Colonic mucosa (tissue), 4 donors: ENCODE measurements at regions not wholly inside any gene's neighbourhood (a gene's known extent, or its start where the extent isn't known, plus 50 kb on each side); places are given as distances from the start of the nearest gene placed in this dataset.

ENCODE experiments used
- DNase-seq: peaks from one replicate; pipeline ENCODE4 v3.0.0-alpha.2; 2020
- H3K27ac ChIP-seq: fragments of 200-600 bp; one replicate; pipeline ENCODE4 v1.8.0; 2021
- H3K27me3 ChIP-seq: fragments of 200-600 bp; one replicate; pipeline ENCODE4 v1.8.0; 2021
- H3K36me3 ChIP-seq: fragments of 200-600 bp; one replicate; pipeline ENCODE4 v1.8.0; 2021
- H3K4me1 ChIP-seq: fragments of 200-600 bp; one replicate; pipeline ENCODE4 v1.8.0; 2021; ENCODE audit warnings: mild to moderate bottlenecking
- H3K4me3 ChIP-seq: fragments of 200-600 bp; one replicate; pipeline ENCODE4 v1.8.0; 2021
- H3K9ac ChIP-seq, 2 donors: one replicate each; pipeline ENCODE4 v1.7.0; 2013; ENCODE audit warnings: control low read depth in 2 of 2, low read depth in 2 of 2, low read length in 2 of 2
- H3K9me3 ChIP-seq: fragments of 200-600 bp; one replicate; pipeline ENCODE4 v1.8.0; 2021
- intact Hi-C: fragments of 100-400 bp; cut with DNase I; formaldehyde crosslinking; loops from one replicate; pipeline ENCODE4 v1.14.1; 2022
- TF ChIP-seq, protein P1 (sequence below): fragments of 200-600 bp; IDR thresholded peaks from one replicate; pipeline ENCODE4 v1.8.0; 2022; ENCODE audit warnings: antibody characterized with exemption, mild to moderate bottlenecking
- donor health status: healthy.
- donor health status: DM: no; HTN: no; CAD: no.
- donor health status: DM: no; HTN: no; CAD: no.

DNA sequence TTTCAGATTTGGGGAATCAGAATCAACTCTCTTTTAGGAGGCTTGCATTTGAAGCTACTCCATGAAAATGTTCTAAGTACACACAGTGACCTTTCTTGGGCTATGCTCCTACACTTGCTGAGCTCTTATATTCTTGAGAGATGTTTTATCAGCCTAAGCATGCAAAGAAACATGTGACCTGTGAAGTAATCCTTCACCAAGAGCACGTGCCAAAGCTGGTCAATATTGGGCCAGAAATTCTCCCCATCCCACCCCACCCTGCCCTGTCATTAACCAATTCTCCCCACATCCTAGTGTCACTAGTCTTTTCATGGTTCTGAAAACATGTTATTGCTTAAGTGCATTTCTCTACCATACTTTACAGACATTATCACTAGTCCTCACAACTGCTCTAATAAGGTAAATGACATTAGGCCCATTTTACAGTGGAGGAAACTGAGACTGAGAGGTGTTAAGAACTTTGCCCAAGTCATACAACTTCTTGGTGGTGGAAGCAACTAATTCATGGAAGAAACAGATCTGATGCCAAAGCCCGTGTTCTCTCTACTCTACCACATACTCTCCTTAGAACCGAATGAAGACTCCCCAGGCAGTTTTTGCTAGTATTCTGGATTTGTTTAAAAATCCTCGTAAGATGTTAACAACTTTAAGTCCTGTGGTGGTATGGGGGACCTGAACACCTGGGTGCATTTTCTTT is 200.6 kb downstream of the PTEN start:
- Histone ChIP-seq H3K27me3 (no peaks in the 10 kb centered on the region), H3K4me1 (no peaks in the 10 kb centered on the region), H3K4me3 (no peak overlapping the region), H3K9me3 (no peaks in the 10 kb centered on the region), H3K36me3 (no peaks in the 10 kb centered on the region), H3K9ac (no peak overlapping the region), H3K27ac (no peak overlapping the region)
- intact Hi-C loops: no loop called here
- TF ChIP-seq, protein P1, sequence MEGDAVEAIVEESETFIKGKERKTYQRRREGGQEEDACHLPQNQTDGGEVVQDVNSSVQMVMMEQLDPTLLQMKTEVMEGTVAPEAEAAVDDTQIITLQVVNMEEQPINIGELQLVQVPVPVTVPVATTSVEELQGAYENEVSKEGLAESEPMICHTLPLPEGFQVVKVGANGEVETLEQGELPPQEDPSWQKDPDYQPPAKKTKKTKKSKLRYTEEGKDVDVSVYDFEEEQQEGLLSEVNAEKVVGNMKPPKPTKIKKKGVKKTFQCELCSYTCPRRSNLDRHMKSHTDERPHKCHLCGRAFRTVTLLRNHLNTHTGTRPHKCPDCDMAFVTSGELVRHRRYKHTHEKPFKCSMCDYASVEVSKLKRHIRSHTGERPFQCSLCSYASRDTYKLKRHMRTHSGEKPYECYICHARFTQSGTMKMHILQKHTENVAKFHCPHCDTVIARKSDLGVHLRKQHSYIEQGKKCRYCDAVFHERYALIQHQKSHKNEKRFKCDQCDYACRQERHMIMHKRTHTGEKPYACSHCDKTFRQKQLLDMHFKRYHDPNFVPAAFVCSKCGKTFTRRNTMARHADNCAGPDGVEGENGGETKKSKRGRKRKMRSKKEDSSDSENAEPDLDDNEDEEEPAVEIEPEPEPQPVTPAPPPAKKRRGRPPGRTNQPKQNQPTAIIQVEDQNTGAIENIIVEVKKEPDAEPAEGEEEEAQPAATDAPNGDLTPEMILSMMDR: no peak
- DNase-seq: no peak

DNA sequence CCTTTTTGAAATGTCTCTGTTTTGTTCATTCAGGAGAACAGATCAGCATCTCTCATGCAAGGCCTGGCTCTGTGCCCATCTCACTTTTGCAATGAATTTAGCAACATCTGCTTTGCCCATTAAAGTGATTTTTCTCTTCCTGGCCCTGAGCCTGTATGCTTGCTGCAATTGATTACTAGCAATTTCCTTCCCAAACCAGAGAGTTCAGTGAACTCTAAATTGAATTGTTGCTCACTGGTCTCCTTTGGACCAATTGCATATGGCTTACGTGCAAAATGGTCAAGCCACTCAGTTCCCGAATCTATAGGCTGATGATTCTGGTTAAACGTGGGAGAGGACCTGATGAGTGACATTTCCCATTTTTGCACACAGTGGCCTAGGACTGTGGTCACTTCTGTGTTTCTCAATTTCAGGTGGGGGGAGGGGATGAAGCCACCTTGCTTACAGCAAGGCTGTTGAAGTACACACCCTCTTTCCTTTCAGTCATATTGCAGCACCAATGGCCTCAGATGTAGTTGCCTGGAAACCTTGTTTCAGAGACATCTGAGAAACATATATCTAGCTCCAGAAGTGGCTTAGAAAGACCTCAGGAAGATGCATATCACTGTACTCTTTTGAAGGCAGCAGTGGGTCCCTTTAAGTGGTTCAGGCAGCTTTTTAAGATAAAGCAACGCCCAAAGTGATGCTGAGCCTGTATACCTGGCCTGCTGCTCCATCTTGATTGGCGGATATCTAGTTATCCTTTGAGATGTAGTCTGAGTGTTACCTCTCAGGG is 201.4 kb downstream of the PTEN start:
- H3K27ac ChIP-seq: peak overlapping the region; percentile 29
- no peak overlapping the region for H3K9ac ChIP-seq
- H3K4me3 ChIP-seq: no peak overlapping the region
- peak; percentile 54 for DNase-seq
- no peaks in the 10 kb centered on the region for H3K27me3 ChIP-seq
- H3K4me1 ChIP-seq: no peaks in the 10 kb centered on the region
- H3K36me3 ChIP-seq: no peaks in the 10 kb centered on the region
- intact Hi-C loops: no loop called here
- TF ChIP-seq, protein P1: no peak
- H3K9me3 ChIP-seq: no peaks in the 10 kb centered on the region

DNA sequence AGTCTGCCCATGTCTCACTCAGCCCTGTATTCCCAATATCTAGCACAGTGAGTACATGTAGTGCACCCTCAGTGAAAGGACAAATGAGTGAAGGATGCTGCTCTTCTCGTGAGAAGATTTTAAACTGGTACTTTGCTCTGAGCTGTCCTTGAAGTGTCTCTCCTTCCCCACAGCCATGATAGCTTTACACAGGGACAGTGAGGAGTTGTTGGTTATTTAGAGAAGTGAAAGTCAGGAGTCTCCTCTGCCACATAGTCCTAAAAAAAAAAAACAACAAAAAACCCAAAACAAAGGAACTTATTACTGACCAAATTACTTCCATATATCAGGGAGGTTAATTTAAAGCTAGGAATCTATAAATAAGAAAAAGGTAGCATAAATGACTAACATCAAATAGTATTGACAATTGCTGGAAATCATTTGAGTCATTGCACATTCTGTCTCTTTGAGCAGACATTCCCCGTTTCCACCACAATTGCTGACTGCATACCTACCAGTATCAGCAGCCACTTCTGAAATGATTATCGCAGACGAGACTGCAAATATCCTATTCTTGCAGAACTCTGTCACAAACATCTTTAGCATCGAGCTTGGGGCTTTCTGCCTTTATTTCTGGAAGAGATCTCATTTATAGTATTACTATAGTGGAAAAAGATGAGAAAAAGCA is 202.1 kb downstream of the PTEN start:
- no peak overlapping the region for H3K9ac ChIP-seq
- H3K9me3 ChIP-seq: no peaks in the 10 kb centered on the region
- no peak for DNase-seq
- intact Hi-C loops: no loop called here
- TF ChIP-seq, protein P1: no peak
- no peaks in the 10 kb centered on the region for H3K27me3 ChIP-seq
- H3K27ac ChIP-seq: peak overlapping the region; percentile 29
- H3K36me3 ChIP-seq: no peaks in the 10 kb centered on the region
- no peak overlapping the region for H3K4me3 ChIP-seq
- H3K4me1 ChIP-seq: no peaks in the 10 kb centered on the region

DNA sequence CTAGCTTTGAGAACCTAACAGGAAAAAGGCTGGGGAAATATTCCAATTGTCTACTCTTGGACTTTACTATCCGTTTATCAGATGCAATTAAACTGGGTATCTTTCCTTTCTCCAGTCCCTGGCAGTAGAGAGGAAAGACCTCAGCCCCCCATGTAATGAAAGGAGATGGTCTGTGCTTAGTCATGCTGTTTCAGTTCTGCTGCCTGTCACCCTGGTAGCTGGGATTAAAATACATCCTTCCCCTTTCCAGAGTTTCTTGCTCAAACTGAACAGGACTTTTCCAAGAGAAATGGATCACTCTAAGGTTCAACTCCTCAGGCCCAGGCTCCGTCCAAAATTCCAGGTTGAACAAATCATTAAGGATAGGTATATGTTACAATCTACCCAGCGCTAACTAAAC is 202.9 kb downstream of the PTEN start:
- TF ChIP-seq, protein P1: no peak
- no peak overlapping the region for H3K9ac ChIP-seq
- H3K4me3 ChIP-seq: no peak overlapping the region
- no peaks in the 10 kb centered on the region for H3K27me3 ChIP-seq
- H3K27ac ChIP-seq: peak overlapping the region; percentile 29
- H3K36me3 ChIP-seq: no peaks in the 10 kb centered on the region
- no peak for DNase-seq
- intact Hi-C loops: no loop called here
- no peaks in the 10 kb centered on the region for H3K9me3 ChIP-seq
- H3K4me1 ChIP-seq: no peaks in the 10 kb centered on the region

DNA sequence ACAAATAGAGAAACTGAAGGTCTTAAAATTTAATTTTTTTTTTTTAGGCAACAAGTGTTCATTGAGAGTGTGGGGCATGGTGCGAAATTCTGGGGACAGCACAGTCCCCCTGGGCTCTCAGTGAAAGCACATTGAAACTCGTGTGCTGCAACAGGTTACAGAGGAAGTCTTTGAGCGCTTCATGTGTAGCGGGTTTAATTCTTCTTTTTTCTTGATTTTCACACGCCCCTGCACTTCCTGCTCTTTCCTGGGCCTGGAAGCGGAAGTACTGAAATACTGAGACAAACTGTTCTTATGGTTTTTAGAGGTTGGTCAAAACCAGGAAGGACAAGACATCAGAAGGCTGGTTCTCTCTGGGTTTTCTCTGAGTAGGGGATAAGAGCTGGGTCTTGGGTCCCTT is 203.5 kb downstream of the PTEN start:
- DNase-seq: no peak
- H3K27ac ChIP-seq: no peak overlapping the region

More for the DNA sequence above, 203.5 kb downstream of the PTEN start:
- intact Hi-C loops: no loop called here
- Histone ChIP-seq H3K9ac (no peak overlapping the region), H3K9me3 (no peaks in the 10 kb centered on the region), H3K4me1 (no peaks in the 10 kb centered on the region), H3K4me3 (no peak overlapping the region), H3K36me3 (no peaks in the 10 kb centered on the region), H3K27me3 (no peaks in the 10 kb centered on the region)
- TF ChIP-seq, protein P1: no peak
